GM12878 (cell line): ENCODE measurements at regions not wholly inside any gene's neighbourhood (a gene's known extent, or its start where the extent isn't known, plus 50 kb on each side); places are given as distances from the start of the nearest gene placed in this dataset.

Source experiments
- ATF3 ChIP-seq: IDR thresholded peaks from 2 replicates; pipeline ENCODE4 v1.6.1; 2011; ENCODE audit warnings: low read depth, mild to moderate bottlenecking, low read length, moderate library complexity, borderline replicate concordance; ENCODE audit errors: extremely low read depth
- CTCF ChIP-seq, 3 experiments: IDR thresholded peaks in 2 of 3; conservative IDR thresholded peaks in 1 of 3; 2 replicates each; pipeline ENCODE4 v1.5.1; 2011; ENCODE audit warnings: low read depth in 3 of 3, low read length in 3 of 3, mild to moderate bottlenecking in 3 of 3, control low read depth in 2 of 3, moderate library complexity in 2 of 3, inconsistent platforms in 1 of 3, mixed read lengths in 1 of 3; ENCODE audit not compliant: control insufficient read depth in 2 of 3, insufficient read depth in 1 of 3; ENCODE audit errors: extremely low read depth in 1 of 3
- GATAD2B ChIP-seq: fragments of 450-650 bp; conservative IDR thresholded peaks from 2 replicates; pipeline ENCODE4 v1.6.1; 2017; ENCODE audit warnings: low read depth, mild to moderate bottlenecking, moderate library complexity
- HSF1 ChIP-seq: fragments of 150-350 bp; IDR thresholded peaks from 2 replicates; pipeline ENCODE4 v1.6.1; 2014; ENCODE audit warnings: mild to moderate bottlenecking, low read depth, low read length
- KDM1A ChIP-seq: fragments of 200-600 bp; sonication (generic); IDR thresholded peaks from 2 replicates; pipeline ENCODE4 v1.6.1; 2016; ENCODE audit warnings: borderline replicate concordance
- NKRF ChIP-seq: fragments of 450-650 bp; conservative IDR thresholded peaks from 2 replicates; pipeline ENCODE4 v1.6.1; 2017; ENCODE audit warnings: mild to moderate bottlenecking, moderate library complexity
- NR2C2 ChIP-seq: IDR thresholded peaks from 2 replicates; pipeline ENCODE4 v1.6.1; 2011; ENCODE audit warnings: borderline replicate concordance, low read depth; ENCODE audit not compliant: control insufficient read depth, insufficient read length
- POLR2AphosphoS5 ChIP-seq: IDR thresholded peaks from 2 replicates; pipeline ENCODE4 v1.6.1; 2011; ENCODE audit warnings: mild to moderate bottlenecking, low read length, inconsistent platforms
- RB1 ChIP-seq: fragments of 450-650 bp; formaldehyde crosslinking; IDR thresholded peaks from 2 replicates; pipeline ENCODE4 v1.6.1; 2017; ENCODE audit warnings: mild to moderate bottlenecking, borderline replicate concordance
- RBBP5 ChIP-seq: fragments of 200-600 bp; sonication (generic); conservative IDR thresholded peaks from 2 replicates; pipeline ENCODE4 v1.6.1; 2016
- RCOR1 ChIP-seq: conservative IDR thresholded peaks from 2 replicates; pipeline ENCODE4 v1.6.1; 2012; ENCODE audit warnings: low read depth, low read length, improper control_type of control experiment
- SIN3A ChIP-seq: IDR thresholded peaks from 2 replicates; pipeline ENCODE4 v1.6.1; 2012; ENCODE audit warnings: low read depth, low read length, improper control_type of control experiment
- WRNIP1 ChIP-seq: IDR thresholded peaks from 2 replicates; pipeline ENCODE4 v1.6.1; 2011; ENCODE audit warnings: low read depth, low read length, improper control_type of control experiment, borderline replicate concordance
- ZBTB33 ChIP-seq: fragments of 450-650 bp; IDR thresholded peaks from 2 replicates; pipeline ENCODE4 v1.6.1; 2017; ENCODE audit warnings: mild to moderate bottlenecking

- TF ChIP-seq CTCF (IDR thresholded peaks at IDR 0.05 in 2 of 3, conservative IDR thresholded peaks at IDR 0.05 in 1 of 3; ENCODE audit: control insufficient read depth in 2 of 3, extremely low read depth in 1 of 3, insufficient read depth in 1 of 3, low read depth in 3 of 3, low read length in 3 of 3), result no peak
- no peak for TF ChIP-seq HSF1
- TF ChIP-seq KDM1A, result no peak
- no peak for TF ChIP-seq GATAD2B
- TF ChIP-seq POLR2AphosphoS5, result no peak
- TF ChIP-seq ZBTB33, result no peak
- no peak for TF ChIP-seq NKRF
- no peak for TF ChIP-seq RB1
- TF ChIP-seq RCOR1, result no peak
- no peak for TF ChIP-seq SIN3A
- no peak for TF ChIP-seq ATF3
- TF ChIP-seq WRNIP1, result no peak
- TF ChIP-seq RBBP5, result no peak
- TF ChIP-seq NR2C2, result no peak
These were observed 1778.8 kb upstream of the CDH6 start for GRCh38 chr5:29414681-29415080.
